HG02885 (cell line): ENCODE measurements at regions not wholly inside any gene's neighbourhood (a gene's known extent, or its start where the extent isn't known, plus 50 kb on each side); places are given as distances from the start of the nearest gene placed in this dataset.

Experiments
- ATAC-seq: cut with Tn5 transposase; IDR thresholded peaks from one replicate; pipeline ENCODE4 v1.9.1; 2021; ENCODE audit warnings: mild to moderate bottlenecking; ENCODE audit not compliant: unreplicated experiment, poor library complexity

DNA sequence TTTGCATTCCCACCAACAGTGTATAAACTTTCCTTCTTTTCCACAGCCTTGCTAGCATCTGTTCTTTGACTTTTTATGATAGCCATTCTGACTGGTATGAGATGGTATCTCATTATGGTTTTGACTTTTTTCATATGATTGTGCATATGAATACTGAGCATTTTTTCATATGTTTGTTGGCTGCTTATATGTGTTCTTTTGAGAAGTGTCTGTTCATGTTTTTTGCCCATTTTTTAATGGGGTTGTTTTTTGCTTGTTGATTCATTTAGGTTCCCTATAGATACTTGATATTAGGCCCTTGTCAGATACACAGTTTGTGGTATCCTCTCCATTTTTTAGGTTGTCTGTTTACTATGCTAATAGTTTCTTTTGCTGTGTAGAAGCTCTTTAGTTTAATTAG lies 185.8 kb upstream of the SPAG17 start:
- no peak for ATAC-seq

- no peak for ATAC-seq
Observed at GRCh38 chr1:118366286-118366685, 181.3 kb upstream of the SPAG17 start.

- ATAC-seq = no peak
Observed at GRCh38 chr1:118364882-118365281, 179.9 kb upstream of the SPAG17 start.

GRCh38 chr1:118363396-118363795 lies 178.4 kb upstream of the SPAG17 start:
- ATAC-seq = no peak

DNA sequence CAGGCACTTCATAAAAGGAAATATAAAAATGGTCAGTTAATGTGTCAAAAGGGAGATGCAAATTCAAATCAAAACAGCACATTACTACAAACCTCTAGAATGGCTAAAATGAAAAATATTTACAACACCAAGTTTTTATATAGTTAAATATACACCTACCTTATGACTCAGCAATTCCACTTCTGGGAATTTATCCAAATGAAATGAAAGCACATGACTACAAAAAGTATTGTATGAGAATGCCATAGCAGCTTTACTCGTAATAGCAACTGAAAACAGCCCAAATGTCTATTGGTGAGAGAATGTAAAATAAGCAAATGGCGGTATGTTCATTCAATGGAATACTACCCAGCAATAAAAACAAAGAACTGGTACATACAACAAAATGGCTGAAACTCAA lies 175.8 kb upstream of the SPAG17 start:
- no peak for ATAC-seq

- ATAC-seq = no peak
Observed at GRCh38 chr1:118346936-118347335, 161.9 kb upstream of the SPAG17 start.

DNA sequence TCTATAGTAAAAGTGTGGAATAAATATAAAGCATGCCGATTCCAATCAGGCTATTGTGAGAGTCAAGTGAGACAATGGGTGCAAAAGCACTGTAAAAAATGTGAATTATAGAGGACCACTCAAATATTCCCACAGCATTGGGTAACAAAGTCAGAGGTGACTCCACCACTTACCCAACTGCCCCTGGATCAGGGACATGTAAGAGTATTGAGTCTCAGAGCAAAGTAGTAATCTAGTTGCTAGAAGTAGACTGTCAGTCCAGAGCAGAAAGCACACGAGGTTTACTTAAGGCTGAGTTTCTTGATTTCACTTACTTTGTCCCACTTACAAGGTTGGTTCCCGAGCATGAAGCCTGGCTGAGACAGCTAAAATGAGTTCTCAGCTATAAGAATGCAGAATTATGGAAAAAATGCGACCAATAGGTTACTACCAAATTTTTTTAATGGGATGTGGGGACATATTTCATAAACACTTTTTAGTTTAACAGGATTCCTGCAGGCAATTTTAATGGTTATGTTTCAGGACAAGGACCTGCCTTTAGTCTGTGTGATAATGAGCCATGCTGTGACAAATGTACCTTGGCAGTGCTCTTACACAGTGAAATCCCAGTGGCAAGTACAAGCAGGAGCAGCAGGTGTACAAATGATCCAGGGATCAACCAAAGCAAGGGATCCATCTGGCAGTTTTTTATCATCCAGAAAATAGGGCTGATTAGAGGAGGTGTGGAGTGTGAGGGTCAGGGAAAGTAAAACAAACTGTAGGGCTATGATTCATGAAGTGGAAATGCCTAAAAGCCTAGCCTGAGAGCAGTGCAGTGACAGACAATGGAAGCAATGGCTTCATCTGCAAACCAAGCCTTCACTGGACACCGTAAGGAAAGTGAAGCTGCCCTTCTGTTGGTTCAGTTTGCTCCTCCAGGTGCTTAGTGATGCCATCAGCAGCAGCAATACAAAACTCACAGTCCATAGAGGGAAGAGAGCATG lies 156.2 kb upstream of the SPAG17 start:
- no peak for ATAC-seq

- no peak for ATAC-seq
Observed at GRCh38 chr1:118339400-118340124, 154.5 kb upstream of the SPAG17 start.

GRCh38 chr1:118338936-118339335 lies 153.9 kb upstream of the SPAG17 start:
- no peak for ATAC-seq

- ATAC-seq = no peak
Observed at GRCh38 chr1:118337346-118337745, 152.3 kb upstream of the SPAG17 start.

DNA sequence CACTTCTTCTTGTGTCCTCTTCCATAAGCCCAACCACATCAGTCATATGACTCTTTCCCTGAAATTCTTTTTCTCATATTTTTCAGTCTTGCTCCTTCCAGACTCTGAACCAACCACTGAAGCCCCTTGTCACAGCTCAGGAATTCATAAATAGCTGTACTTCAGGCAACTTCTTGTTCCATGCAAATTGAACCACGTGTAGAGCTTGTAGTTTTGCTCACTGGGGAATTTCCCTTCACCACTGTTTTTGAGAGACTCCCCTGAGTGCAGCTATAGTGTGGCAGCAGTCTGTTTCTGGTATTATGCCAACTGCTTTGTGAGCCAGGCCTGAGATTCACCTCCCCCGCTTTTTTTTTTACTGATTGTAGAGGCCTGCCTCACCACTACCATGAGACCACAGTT lies 150.3 kb upstream of the SPAG17 start:
- ATAC-seq = peak; percentile 94

GRCh38 chr1:118334506-118334905 lies 149.5 kb upstream of the SPAG17 start:
- ATAC-seq = no peak

- ATAC-seq = no peak
Observed at GRCh38 chr1:118333601-118334210, 148.7 kb upstream of the SPAG17 start.

GRCh38 chr1:118326960-118327629 lies 142.1 kb upstream of the SPAG17 start:
- ATAC-seq = no peak

DNA sequence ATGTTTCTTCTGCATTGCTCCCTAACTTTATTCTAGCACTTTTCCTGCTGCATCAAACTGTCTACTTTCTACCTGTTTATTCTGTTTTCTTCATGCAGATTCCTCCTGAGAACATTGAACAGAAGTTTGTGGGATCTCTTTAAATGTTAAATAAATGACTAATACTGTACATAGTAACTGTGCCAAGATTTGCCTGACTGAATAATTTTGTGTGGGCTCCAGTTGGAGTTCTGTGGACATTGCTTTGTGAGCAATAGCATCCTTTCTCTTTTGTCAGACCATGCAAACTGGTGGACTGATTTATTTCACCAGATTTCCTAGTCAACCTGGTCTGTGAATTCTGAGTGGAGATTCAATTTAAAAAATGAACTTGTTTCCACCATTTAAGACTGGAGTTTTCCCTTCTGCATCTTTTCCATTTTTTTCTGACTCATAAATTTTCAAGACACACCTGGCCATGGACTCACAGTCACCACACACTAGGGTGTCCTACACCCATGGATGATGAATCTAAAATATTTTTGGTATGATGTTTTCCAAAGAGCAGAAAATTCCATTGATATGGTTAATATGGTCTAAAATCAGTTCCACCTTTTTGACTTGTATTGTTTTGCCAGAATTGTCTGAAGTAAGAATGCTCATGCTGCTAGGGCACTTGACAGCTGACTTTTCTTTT lies 140.7 kb upstream of the SPAG17 start:
- ATAC-seq = no peak

- no peak for ATAC-seq
Observed at GRCh38 chr1:118323246-118323645, 138.2 kb upstream of the SPAG17 start.

DNA sequence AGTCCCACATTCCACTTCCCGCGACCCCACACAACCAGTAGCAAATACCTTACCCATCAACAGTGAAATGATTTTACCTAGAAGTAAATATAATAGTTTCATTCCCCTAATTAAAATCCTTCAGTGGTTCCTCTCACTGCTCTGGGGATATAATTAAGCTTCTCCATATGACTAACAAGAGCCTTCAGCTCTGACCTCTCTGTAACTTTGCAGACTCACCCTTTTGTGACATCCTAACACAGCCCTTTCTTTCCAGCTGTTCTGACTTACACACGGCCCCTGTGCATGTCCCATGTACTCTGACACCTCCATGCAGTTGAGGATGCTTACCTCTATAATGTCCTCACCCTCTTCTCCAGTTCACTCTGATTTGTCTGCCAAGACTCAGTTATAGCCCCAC lies 137.3 kb upstream of the SPAG17 start:
- no peak for ATAC-seq

DNA sequence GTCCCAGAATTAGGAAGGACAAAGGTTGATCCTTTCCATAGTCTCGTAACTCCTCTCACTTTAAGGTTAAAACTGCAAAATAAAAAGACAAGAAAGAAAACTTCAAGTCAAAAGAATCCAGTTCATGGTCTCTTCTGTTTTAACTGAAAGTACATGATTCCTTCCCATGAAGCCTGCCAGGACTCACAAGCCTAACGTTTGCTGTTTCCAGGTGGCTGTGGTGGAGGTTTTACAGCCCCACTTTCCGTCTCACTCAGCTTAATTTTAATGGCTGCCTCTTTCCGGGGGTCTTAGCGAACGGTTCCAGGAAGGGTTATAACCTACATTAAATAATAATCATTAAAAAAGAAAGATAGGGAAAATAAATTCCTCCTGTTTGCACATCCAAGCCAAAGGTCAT lies 136.8 kb upstream of the SPAG17 start:
- no peak for ATAC-seq

- no peak for ATAC-seq
Observed at GRCh38 chr1:118317842-118318614, 133.0 kb upstream of the SPAG17 start.
